Thymus (tissue), 11 donors: ENCODE measurements at regions not wholly inside any gene's neighbourhood (a gene's known extent, or its start where the extent isn't known, plus 50 kb on each side); places are given as distances from the start of the nearest gene placed in this dataset.

Experiments used
- DNase-seq, 9 donors: peaks; one replicate each; pipeline ENCODE4 v3.0.0-alpha.2; 2013; ENCODE audit warnings: low spot score in 9 of 9, low read depth in 6 of 9, missing footprints in 1 of 9
- H3K27ac ChIP-seq, 2 donors: one replicate each; pipeline ENCODE4 v1.5.1; 2013; ENCODE audit warnings: control low read depth in 1 of 2, low read depth in 1 of 2, low read length in 1 of 2, mild to moderate bottlenecking in 1 of 2, moderate library complexity in 1 of 2
- H3K27me3 ChIP-seq, 2 donors: one replicate each; pipeline ENCODE4 v1.5.1; 2013; ENCODE audit warnings: low read length in 1 of 2; ENCODE audit not compliant: control insufficient read depth in 2 of 2, insufficient read depth in 1 of 2
- H3K36me3 ChIP-seq, 2 donors: one replicate each; pipeline ENCODE4 v1.5.1; 2013; ENCODE audit warnings: low read length in 1 of 2, mild to moderate bottlenecking in 1 of 2, moderate library complexity in 1 of 2; ENCODE audit not compliant: control insufficient read depth in 2 of 2, insufficient read depth in 2 of 2
- H3K4me1 ChIP-seq, 2 donors: one replicate each; pipeline ENCODE4 v1.5.1; 2013; ENCODE audit warnings: low read length in 2 of 2; ENCODE audit not compliant: control insufficient read depth in 2 of 2, insufficient read depth in 2 of 2
- H3K4me3 ChIP-seq, 2 donors: one replicate each; pipeline ENCODE4 v1.5.1; 2013; ENCODE audit warnings: low read length in 2 of 2, control low read depth in 1 of 2, mild to moderate bottlenecking in 1 of 2
- H3K9me3 ChIP-seq, 2 donors: one replicate each; pipeline ENCODE4 v1.5.1; 2013; ENCODE audit warnings: low read length in 1 of 2, mild to moderate bottlenecking in 1 of 2; ENCODE audit not compliant: control insufficient read depth in 2 of 2, insufficient read depth in 1 of 2
- WGBS: extraction: QIAGEN DNeasy Blood & Tissue Kit; methylation state at CpG from one replicate; pipeline ENCODE4 v1.1.7; 2013; 5-methylcytosine and 5-hydroxymethylcytosine counted together
- donor health status: healthy.

GRCh38 chr2:81206216-81206615, 901.7 kb upstream of the LRRTM1 start:
- WGBS: 76% methylated on average over 5 of the region's 5 CpGs
- H3K9me3 ChIP-seq: peaks cover 0 to 14% of the 10 kb centered on the region in 2 donors

GRCh38 chr2:81196933-81197628, 892.5 kb upstream of the LRRTM1 start:
- Histone ChIP-seq H3K4me1 (no peaks in the 10 kb centered on the region), H3K27me3 (no peaks in the 10 kb centered on the region), H3K27ac (no peak overlapping the region), H3K9me3 (peaks cover 10 to 44% of the 10 kb centered on the region in 2 donors), H3K4me3 (no peak overlapping the region), H3K36me3 (no peaks in the 10 kb centered on the region)
- WGBS: 97% methylated on average over 30 of the region's 30 CpGs
- no peak for DNase-seq

More at GRCh38 chr2:81206216-81206615, 901.7 kb upstream of the LRRTM1 start:
- Histone ChIP-seq H3K27me3 (no peaks in the 10 kb centered on the region), H3K4me1 (no peaks in the 10 kb centered on the region), H3K27ac (no peak overlapping the region), H3K36me3 (no peaks in the 10 kb centered on the region), H3K4me3 (no peak overlapping the region)
- DNase-seq: no peak

DNA sequence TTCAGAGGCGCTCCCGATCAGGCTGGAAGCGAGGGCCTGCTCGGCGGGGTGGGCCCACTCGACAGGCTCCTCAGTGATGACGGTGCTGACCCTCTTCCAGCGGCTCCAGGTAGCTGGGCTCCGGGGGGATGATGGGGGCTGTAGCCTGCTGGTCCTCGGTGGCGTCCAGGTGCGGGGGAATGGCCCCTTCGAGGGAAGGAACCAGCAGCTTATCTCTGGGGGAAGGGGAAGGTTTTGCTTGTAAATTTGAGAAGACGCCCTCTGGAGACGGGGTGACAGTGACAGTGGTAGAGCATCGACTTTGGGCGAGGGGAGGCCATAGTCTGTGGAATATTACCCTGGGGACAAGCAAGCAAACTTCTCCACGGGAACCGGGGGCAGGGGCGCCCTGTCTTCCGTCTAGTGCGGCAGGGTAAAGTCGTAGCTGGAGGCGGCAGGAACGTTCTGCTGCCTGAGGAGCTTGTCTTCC, 891.9 kb upstream of the LRRTM1 start:
- Histone ChIP-seq H3K4me3 (no peak overlapping the region), H3K27ac (no peak overlapping the region), H3K36me3 (no peaks in the 10 kb centered on the region), H3K9me3 (peaks cover 10 to 44% of the 10 kb centered on the region in 2 donors), H3K27me3 (no peaks in the 10 kb centered on the region), H3K4me1 (no peaks in the 10 kb centered on the region)
- 96% methylated on average over 25 of the region's 25 CpGs for WGBS
- no peak for DNase-seq

DNA sequence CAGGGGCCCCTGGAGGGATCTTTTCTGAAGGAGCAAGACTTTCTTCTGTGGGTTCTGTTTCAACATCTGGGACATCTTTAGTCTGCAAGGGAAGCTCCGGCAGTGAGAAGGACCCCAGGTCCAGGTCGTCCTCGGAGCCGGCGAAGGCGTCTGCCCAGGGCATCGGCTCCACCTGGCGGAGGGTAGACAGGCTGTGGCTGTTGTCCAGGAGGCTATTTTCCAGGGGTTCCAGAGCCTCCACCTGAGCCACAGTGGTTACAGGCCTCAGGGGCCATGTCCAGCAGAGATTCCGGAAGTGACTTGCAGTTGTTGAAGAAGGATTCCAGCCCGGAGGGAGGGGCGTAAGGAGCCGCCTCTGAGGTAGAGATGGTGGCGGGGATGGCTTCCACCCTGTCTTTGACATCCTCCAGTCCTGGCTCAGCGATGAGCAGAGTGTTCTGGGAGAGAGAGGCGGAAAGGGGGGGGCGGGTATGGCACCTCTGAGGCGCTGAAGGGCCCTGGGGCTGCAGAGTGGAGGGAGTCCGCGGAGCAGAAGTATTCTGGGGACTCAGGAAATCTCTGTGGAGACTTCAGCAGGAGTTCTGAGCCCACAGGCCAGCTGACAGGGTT, 891.3 kb upstream of the LRRTM1 start:
- no peak for DNase-seq

DNA sequence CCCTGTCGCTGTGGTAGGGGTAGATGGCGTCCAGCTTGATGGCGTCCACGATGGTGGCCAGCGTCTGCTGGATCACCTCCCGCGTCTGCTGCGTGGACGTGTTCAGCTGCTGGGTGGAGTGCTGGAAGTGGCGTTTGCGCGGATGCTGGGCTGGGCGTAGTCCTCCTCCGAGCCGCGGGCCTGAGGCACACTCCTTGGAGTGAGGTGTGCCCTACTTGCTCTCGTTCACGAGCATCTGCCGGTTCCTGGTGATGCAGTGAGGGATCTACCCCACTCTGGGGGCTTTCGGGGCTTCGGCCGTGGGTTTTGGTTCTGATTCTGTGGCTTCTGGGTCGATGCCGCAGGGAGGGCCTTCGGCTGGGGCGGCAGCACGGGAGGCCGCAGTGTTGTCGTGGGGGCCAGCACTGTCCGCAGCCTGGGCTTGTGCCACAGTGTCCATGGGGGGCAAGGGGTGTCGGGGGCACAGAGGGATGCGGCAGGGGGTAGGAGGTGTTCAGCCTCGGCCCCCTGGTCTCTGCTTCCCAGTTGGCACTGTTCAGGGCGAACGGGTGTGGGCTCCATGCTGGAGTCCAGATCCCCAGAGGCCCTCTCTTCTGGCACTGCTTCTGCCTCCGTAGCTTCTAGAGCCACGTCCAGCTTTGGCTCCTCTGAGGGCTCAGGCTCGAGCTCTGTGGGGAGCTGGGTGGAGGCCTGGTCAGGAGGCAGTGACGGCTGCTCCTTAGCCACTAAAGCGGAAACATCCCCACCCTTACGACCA, 890.6 kb upstream of the LRRTM1 start:
- no peak overlapping the region for H3K4me3 ChIP-seq
- no peak for DNase-seq

More for the DNA sequence above, 891.3 kb upstream of the LRRTM1 start:
- no peak overlapping the region for H3K27ac ChIP-seq
- H3K36me3 ChIP-seq: no peaks in the 10 kb centered on the region
- no peak overlapping the region for H3K4me3 ChIP-seq
- H3K9me3 ChIP-seq: peaks cover 10 to 44% of the 10 kb centered on the region in 2 donors
- H3K27me3 ChIP-seq: no peaks in the 10 kb centered on the region
- WGBS: 97% methylated on average over 19 of the region's 19 CpGs
- H3K4me1 ChIP-seq: no peaks in the 10 kb centered on the region

DNA sequence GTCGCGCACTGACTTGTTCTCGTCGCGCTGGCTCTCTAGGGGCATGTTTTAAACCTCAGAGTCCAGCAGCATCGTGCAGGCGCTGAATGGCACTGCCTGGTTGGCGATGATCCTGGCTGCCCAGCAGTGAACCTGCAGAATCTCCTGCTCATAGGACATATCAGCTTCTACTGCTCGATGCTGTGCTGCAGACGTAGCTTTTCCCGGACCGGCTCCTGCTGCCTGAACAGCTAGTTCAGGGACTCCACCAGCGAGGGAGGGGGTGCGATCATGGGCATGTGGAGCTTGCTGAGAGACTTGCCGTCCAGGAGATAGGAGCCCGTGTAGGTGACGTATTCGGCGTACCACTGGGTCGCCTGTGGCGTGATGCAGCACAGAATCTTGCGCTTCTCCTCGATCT, 890.0 kb upstream of the LRRTM1 start:
- no peaks in the 10 kb centered on the region for H3K4me1 ChIP-seq
- no peak for DNase-seq
- H3K27ac ChIP-seq: no peak overlapping the region
- H3K9me3 ChIP-seq: peaks cover 10 to 44% of the 10 kb centered on the region in 2 donors
- WGBS: 97% methylated on average over 23 of the region's 23 CpGs
- H3K27me3 ChIP-seq: no peaks in the 10 kb centered on the region
- no peaks in the 10 kb centered on the region for H3K36me3 ChIP-seq
- H3K4me3 ChIP-seq: no peak overlapping the region

More for the DNA sequence above, 890.6 kb upstream of the LRRTM1 start:
- no peaks in the 10 kb centered on the region for H3K27me3 ChIP-seq
- no peak overlapping the region for H3K27ac ChIP-seq
- 93% methylated on average over 41 of the region's 41 CpGs for WGBS
- peaks cover 10 to 44% of the 10 kb centered on the region in 2 donors for H3K9me3 ChIP-seq
- H3K4me1 ChIP-seq: no peaks in the 10 kb centered on the region
- no peaks in the 10 kb centered on the region for H3K36me3 ChIP-seq

DNA sequence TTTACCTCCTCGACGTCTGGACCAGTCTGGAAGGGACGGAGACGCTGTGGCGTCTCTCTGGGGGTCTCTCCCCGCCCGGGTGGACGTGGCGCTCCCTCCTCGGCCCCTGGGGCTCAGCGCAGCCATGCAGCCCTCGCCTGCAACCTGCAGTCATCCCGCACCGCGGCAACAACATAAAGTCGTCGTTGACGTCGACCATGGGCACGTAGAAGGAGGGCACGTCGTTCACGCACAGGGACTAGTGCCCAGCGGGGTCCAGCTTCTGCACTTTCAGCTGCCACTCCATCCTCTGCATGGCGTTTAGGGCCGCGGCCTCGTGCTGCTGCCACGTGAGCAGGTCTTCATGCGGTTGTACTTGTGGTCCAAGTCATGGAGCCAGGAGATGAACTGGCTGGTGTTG, 889.6 kb upstream of the LRRTM1 start:
- no peak for DNase-seq
- Histone ChIP-seq H3K27me3 (no peaks in the 10 kb centered on the region), H3K27ac (no peak overlapping the region), H3K9me3 (peaks cover 10 to 44% of the 10 kb centered on the region in 2 donors), H3K4me3 (no peak overlapping the region), H3K4me1 (no peaks in the 10 kb centered on the region), H3K36me3 (no peaks in the 10 kb centered on the region)
- 97% methylated on average over 30 of the region's 30 CpGs for WGBS

GRCh38 chr2:81181845-81182244, 877.3 kb upstream of the LRRTM1 start:
- no peaks in the 10 kb centered on the region for H3K4me1 ChIP-seq
- H3K27ac ChIP-seq: no peak overlapping the region
- DNase-seq: no peak

DNA sequence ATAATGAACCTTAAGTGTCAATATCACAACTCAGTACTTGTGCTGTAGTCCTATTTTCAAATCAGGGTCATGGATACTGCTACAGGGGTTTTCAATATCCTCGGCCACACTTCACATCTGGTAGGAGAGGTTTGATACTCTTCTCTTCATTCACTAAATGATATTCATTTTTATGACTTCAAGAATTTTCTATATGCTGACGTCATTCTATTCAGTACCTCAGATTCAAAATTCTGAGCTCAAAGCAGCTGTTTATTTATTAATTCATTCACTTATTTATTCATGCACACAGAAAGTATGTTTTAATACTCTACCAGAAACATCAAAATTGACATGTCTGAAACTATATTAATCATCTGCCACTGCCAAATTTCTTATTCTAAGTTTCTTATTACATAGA, 866.9 kb upstream of the LRRTM1 start:
- Histone ChIP-seq H3K27ac (no peak overlapping the region), H3K4me3 (no peak overlapping the region), H3K9me3 (no peaks in the 10 kb centered on the region), H3K4me1 (no peaks in the 10 kb centered on the region), H3K27me3 (no peaks in the 10 kb centered on the region), H3K36me3 (no peaks in the 10 kb centered on the region)
- 95% methylated on average over 2 of the region's 2 CpGs for WGBS
- no peak for DNase-seq

More at GRCh38 chr2:81181845-81182244, 877.3 kb upstream of the LRRTM1 start:
- H3K4me3 ChIP-seq: no peak overlapping the region
- peaks cover 0 to 3% of the 10 kb centered on the region in 2 donors for H3K9me3 ChIP-seq
- H3K27me3 ChIP-seq: no peaks in the 10 kb centered on the region
- no peaks in the 10 kb centered on the region for H3K36me3 ChIP-seq
